OCI-LY3 (cell line): ENCODE measurements at regions not wholly inside any gene's neighbourhood (a gene's known extent, or its start where the extent isn't known, plus 50 kb on each side); places are given as distances from the start of the nearest gene placed in this dataset.

ENCODE experiments used
- H2AFZ ChIP-seq: fragments of 200-600, 300-600 bp; shearing (Covaris generic); 2 replicates; pipeline ENCODE4 v1.6.0; 2014; ENCODE audit warnings: antibody characterized with exemption, low read depth, low read length
- H3K27ac ChIP-seq: fragments of 200-600, 300-600 bp; sonication (generic); 2 replicates; pipeline ENCODE4 v1.5.1; 2014; ENCODE audit warnings: mild to moderate bottlenecking, low read length, moderate library complexity, mixed read lengths
- H3K27me3 ChIP-seq: fragments of 200-600, 300-600 bp; sonication (generic); 2 replicates; pipeline ENCODE4 v1.6.1; 2014; ENCODE audit warnings: low read depth, low read length, mixed read lengths
- H3K36me3 ChIP-seq: fragments of 200-600, 300-600 bp; sonication (generic); replicated peaks from 2 replicates; pipeline ENCODE3; 2014; ENCODE audit warnings: low read depth, low read length, mixed read lengths
- H3K4me1 ChIP-seq: fragments of 300-600, 200-600 bp; sonication (generic); 2 replicates; pipeline ENCODE4 v1.6.1; 2014; ENCODE audit warnings: low read length, mixed read lengths
- H3K4me2 ChIP-seq: fragments of 200-600, 300-600 bp; sonication (generic); 2 replicates; pipeline ENCODE4 v1.6.1; 2014; ENCODE audit warnings: low read length, mixed read lengths
- H3K4me3 ChIP-seq: fragments of 300-600, 200-600 bp; sonication (generic); 2 replicates; pipeline ENCODE4 v1.5.1; 2014; ENCODE audit warnings: antibody characterized with exemption, mild to moderate bottlenecking, low read length, moderate library complexity
- H3K79me2 ChIP-seq: fragments of 300-600, 200-600 bp; shearing (Covaris generic); 2 replicates; pipeline ENCODE4 v1.6.1; 2014; ENCODE audit warnings: mild to moderate bottlenecking, low read length, mixed read lengths
- H3K9ac ChIP-seq: fragments of 300-600, 200-600 bp; shearing (Covaris generic); 2 replicates; pipeline ENCODE4 v1.6.0; 2014; ENCODE audit warnings: mild to moderate bottlenecking, low read length, moderate library complexity
- H3K9me3 ChIP-seq: fragments of 200-600, 300-600 bp; shearing (Covaris generic); 2 replicates; pipeline ENCODE4 v1.6.1; 2014; ENCODE audit warnings: low read length, mixed read lengths; ENCODE audit not compliant: insufficient read depth
- H4K20me1 ChIP-seq: fragments of 200-600, 300-600 bp; sonication (generic); 2 replicates; pipeline ENCODE4 v1.6.1; 2016; ENCODE audit warnings: low read length, mixed read lengths; ENCODE audit not compliant: insufficient read depth
- EZH2phosphoT487 ChIP-seq: fragments of 200-600 bp; shearing (Covaris generic); IDR thresholded peaks from 2 replicates; pipeline ENCODE4 v1.6.1; 2018; ENCODE audit warnings: antibody characterized with exemption, mixed run types, low read depth
- TF ChIP-seq, protein P1 (sequence below): fragments of 200-600, 300-600 bp; sonication (generic); IDR thresholded peaks from 2 replicates; pipeline ENCODE4 v1.5.1; 2014; ENCODE audit warnings: antibody characterized with exemption, low read length, low read depth

DNA sequence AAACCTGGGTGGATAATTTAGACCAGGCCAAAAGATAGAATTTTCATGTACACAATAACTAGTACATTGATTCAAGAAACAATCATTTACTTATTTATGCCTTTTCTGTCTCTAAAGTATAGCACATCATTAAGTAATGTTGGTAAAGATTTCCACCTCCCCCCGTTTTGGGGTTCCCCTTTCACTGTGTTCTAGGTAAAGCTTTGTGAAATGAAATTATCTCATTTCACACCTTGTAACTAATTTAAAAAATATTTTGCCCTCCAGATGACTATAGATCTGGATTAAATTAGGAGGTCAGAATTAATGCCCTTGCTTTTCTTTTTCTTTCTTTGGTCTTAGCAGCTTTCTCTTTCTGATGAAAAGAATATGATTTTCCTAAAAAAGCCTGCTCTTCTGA, 328.5 kb upstream of the TBC1D5 start:
- Histone ChIP-seq H3K4me1 (no peaks in the 10 kb centered on the region), H4K20me1 (no peaks in the 10 kb centered on the region), H3K27me3 (no peaks in the 10 kb centered on the region), H3K4me3 (no peak overlapping the region), H3K9me3 (no peaks in the 10 kb centered on the region), H3K4me2 (no peak overlapping the region), H2AFZ (no peak overlapping the region), H3K79me2 (no peaks in the 10 kb centered on the region), H3K36me3 (no peaks in the 10 kb centered on the region), H3K27ac (no peak overlapping the region), H3K9ac (no peak overlapping the region)
- TF ChIP-seq EZH2phosphoT487: no peak

DNA sequence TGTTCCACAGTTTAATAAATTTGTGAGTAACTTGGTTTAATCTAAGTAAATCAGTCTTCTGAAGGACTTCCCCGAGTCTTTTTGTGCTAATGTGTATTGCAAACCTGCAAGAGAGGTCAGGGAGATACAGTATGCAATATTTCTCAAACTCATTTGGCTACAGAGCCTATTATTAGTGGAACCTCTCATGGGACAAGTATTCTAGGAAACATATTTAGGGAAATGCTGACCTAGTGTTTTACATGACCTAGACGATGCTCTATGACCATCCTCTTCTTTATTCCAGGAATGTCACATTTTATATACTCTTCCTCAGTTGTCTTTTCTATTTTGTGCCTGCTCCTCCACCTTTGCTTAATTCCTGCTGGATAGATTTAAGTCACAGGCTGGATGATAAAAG, 327.8 kb upstream of the TBC1D5 start:
- Histone ChIP-seq H3K4me3 (no peak overlapping the region), H4K20me1 (no peaks in the 10 kb centered on the region), H2AFZ (no peak overlapping the region), H3K79me2 (no peaks in the 10 kb centered on the region), H3K9ac (no peak overlapping the region), H3K36me3 (no peaks in the 10 kb centered on the region), H3K4me1 (no peaks in the 10 kb centered on the region), H3K9me3 (no peaks in the 10 kb centered on the region), H3K4me2 (no peak overlapping the region), H3K27me3 (no peaks in the 10 kb centered on the region), H3K27ac (no peak overlapping the region)
- TF ChIP-seq EZH2phosphoT487: no peak
- TF ChIP-seq, protein P1, sequence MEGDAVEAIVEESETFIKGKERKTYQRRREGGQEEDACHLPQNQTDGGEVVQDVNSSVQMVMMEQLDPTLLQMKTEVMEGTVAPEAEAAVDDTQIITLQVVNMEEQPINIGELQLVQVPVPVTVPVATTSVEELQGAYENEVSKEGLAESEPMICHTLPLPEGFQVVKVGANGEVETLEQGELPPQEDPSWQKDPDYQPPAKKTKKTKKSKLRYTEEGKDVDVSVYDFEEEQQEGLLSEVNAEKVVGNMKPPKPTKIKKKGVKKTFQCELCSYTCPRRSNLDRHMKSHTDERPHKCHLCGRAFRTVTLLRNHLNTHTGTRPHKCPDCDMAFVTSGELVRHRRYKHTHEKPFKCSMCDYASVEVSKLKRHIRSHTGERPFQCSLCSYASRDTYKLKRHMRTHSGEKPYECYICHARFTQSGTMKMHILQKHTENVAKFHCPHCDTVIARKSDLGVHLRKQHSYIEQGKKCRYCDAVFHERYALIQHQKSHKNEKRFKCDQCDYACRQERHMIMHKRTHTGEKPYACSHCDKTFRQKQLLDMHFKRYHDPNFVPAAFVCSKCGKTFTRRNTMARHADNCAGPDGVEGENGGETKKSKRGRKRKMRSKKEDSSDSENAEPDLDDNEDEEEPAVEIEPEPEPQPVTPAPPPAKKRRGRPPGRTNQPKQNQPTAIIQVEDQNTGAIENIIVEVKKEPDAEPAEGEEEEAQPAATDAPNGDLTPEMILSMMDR: no peak

DNA sequence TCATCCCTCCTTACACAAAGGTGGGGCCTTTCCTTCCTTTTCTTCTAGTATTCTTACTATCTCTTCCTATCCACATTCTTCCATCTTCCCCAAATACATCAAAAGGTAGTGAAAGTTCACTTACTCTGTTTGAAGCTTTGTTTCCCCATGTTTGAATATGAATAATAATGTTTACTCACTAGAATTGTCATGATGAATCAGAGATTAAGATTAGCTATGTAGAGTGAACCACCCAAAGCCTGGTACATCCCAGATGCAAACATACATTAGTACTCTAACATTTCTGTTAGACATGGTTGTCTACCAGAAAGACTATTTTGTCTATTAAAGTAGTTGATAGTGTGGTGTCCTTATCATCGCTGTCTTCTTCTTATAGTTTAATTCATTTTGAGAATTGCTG, 327.1 kb upstream of the TBC1D5 start:
- Histone ChIP-seq H3K4me1 (no peaks in the 10 kb centered on the region), H3K9me3 (no peaks in the 10 kb centered on the region), H2AFZ (no peak overlapping the region), H3K27ac (no peak overlapping the region), H3K4me2 (no peak overlapping the region), H3K27me3 (no peaks in the 10 kb centered on the region), H4K20me1 (no peaks in the 10 kb centered on the region), H3K36me3 (no peaks in the 10 kb centered on the region), H3K9ac (no peak overlapping the region), H3K4me3 (no peak overlapping the region), H3K79me2 (no peaks in the 10 kb centered on the region)
- no peak for TF ChIP-seq EZH2phosphoT487
- TF ChIP-seq, protein P1: no peak

DNA sequence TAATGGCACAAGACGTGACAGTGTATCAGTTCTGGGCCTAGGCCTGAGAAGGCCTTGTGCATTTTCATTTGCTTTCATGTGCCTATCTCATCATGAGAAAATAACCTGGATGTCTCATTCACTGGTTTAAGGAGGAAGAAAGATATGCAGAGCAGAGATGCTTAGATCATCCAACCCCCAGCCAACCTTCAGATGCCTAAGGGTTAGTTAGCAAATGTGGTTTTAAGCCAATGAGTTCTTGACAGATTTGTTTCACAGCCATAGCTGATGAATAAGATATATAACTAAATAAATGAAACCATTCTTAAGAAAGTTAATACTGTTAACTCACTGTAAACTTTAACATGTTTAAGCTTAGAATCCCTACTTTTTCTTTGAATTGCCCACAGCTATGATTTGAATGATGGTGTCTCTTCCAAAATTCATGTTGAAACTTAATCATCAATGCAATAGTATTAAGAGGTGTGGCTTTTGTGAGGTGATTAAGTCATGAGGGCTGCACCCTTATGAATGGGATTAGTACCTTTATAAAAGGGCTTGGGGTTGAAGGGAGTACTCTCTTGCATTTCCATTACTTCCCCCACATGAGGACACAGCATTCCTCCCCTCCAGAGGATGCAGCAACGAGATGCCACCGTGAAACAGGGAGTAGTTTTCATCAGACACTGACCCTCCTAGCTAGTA, 324.6 kb upstream of the TBC1D5 start:
- no peak overlapping the region for H3K9ac ChIP-seq
- H3K27ac ChIP-seq: no peak overlapping the region
- no peaks in the 10 kb centered on the region for H3K9me3 ChIP-seq
- no peaks in the 10 kb centered on the region for H3K36me3 ChIP-seq
- no peaks in the 10 kb centered on the region for H3K4me1 ChIP-seq
- no peaks in the 10 kb centered on the region for H4K20me1 ChIP-seq
- H3K79me2 ChIP-seq: no peaks in the 10 kb centered on the region
- no peak overlapping the region for H3K4me2 ChIP-seq
- H3K4me3 ChIP-seq: no peak overlapping the region
- TF ChIP-seq EZH2phosphoT487: no peak
- TF ChIP-seq, protein P1: no peak
- H3K27me3 ChIP-seq: no peaks in the 10 kb centered on the region
- H2AFZ ChIP-seq: no peak overlapping the region
